ENCODE measurements at regions not wholly inside any gene's neighbourhood (a gene's known extent, or its start where the extent isn't known, plus 50 kb on each side); places are given as distances from the start of the nearest gene placed in this dataset.

- ATAC-seq (no peak), DNase-seq (ENCODE audit: low read depth, low spot score) (no peak)
- Histone ChIP-seq H3K9me3 (ENCODE audit: control insufficient read depth in 1 of 2, insufficient read depth in 1 of 2, low read depth in 1 of 2, low read length in 2 of 2) (no peaks in the 10 kb centered on the region), H3K9ac (ENCODE audit: low read length) (no peak overlapping the region), H3K27ac (ENCODE audit: low read depth, low read length) (no peak overlapping the region), H3K36me3 (ENCODE audit: control insufficient read depth in 1 of 2, insufficient read depth in 2 of 2, low read length in 2 of 2) (no peaks in the 10 kb centered on the region), H3K9me2 (ENCODE audit: insufficient read depth) (no peaks in the 10 kb centered on the region), H2AFZ (ENCODE audit: low read depth, low read length, poor library complexity, severe bottlenecking) (no peak overlapping the region), H4K20me1 (ENCODE audit: insufficient read depth) (no peaks in the 10 kb centered on the region), H3K4me1 (ENCODE audit: control insufficient read depth in 1 of 2, insufficient read depth in 2 of 2, low read length in 2 of 2) (no peaks in the 10 kb centered on the region), H3K4me3 (replicated peaks in 1 of 2; ENCODE audit: low read depth in 1 of 2, low read length in 2 of 2) (no peak overlapping the region), H3K79me2 (ENCODE audit: insufficient read depth, low read length) (no peaks in the 10 kb centered on the region), H3K4me2 (ENCODE audit: low read length) (no peak overlapping the region), H3K27me3 (ENCODE audit: insufficient read depth, low read length) (no peaks in the 10 kb centered on the region)
- ChIA-PET POLR2A (no interaction called here), CTCF (no interaction called here), RAD21 (ENCODE audit: low non-redundant PET in 1 of 2, low total read pairs in 2 of 2, uncharacterized antibody in 2 of 2, unreplicated experiment in 2 of 2) (no interaction called here)
- TF ChIP-seq CTCF (IDR thresholded peaks at IDR 0.05 in 2 of 3, conservative IDR thresholded peaks at IDR 0.05 in 1 of 3; ENCODE audit: borderline replicate concordance in 1 of 3, insufficient read depth in 1 of 3, low read depth in 2 of 3, low read length in 2 of 3): no peak
- no peak for TF ChIP-seq POLR2A (IDR thresholded peaks at IDR 0.05; ENCODE audit: borderline replicate concordance, extremely low read depth, insufficient read depth, insufficient read length)
- BruUV-seq (replicated peaks): no TSS peak
- intact Hi-C loops (cut with micrococcal nuclease): no loop called here
Observed at GRCh38 chr1:195238313-195238712, 1369.9 kb downstream of the KCNT2 start.

- Histone ChIP-seq H3K4me3 (replicated peaks in 1 of 2; ENCODE audit: low read depth in 1 of 2, low read length in 2 of 2) (no peak overlapping the region), H3K9ac (ENCODE audit: low read length) (no peak overlapping the region), H3K27me3 (ENCODE audit: insufficient read depth, low read length) (no peaks in the 10 kb centered on the region), H3K36me3 (ENCODE audit: control insufficient read depth in 1 of 2, insufficient read depth in 2 of 2, low read length in 2 of 2) (no peaks in the 10 kb centered on the region), H3K9me3 (ENCODE audit: control insufficient read depth in 1 of 2, insufficient read depth in 1 of 2, low read depth in 1 of 2, low read length in 2 of 2) (no peaks in the 10 kb centered on the region), H3K27ac (ENCODE audit: low read depth, low read length) (no peak overlapping the region), H3K9me2 (ENCODE audit: insufficient read depth) (no peaks in the 10 kb centered on the region), H3K4me2 (ENCODE audit: low read length) (no peak overlapping the region), H3K4me1 (ENCODE audit: control insufficient read depth in 1 of 2, insufficient read depth in 2 of 2, low read length in 2 of 2) (no peaks in the 10 kb centered on the region), H2AFZ (ENCODE audit: low read depth, low read length, poor library complexity, severe bottlenecking) (no peak overlapping the region), H4K20me1 (ENCODE audit: insufficient read depth) (no peaks in the 10 kb centered on the region), H3K79me2 (ENCODE audit: insufficient read depth, low read length) (no peaks in the 10 kb centered on the region)
- no peak for ATAC-seq
- ChIA-PET RAD21 (ENCODE audit: low non-redundant PET in 1 of 2, low total read pairs in 2 of 2, uncharacterized antibody in 2 of 2, unreplicated experiment in 2 of 2) (no interaction called here), POLR2A (no interaction called here), CTCF (no interaction called here)
- intact Hi-C loops (cut with micrococcal nuclease): no loop called here
- BruUV-seq (replicated peaks): no TSS peak
- no peak for DNase-seq (ENCODE audit: low read depth, low spot score)
- TF ChIP-seq TCF7L2 (IDR thresholded peaks at IDR 0.05; ENCODE audit: borderline replicate concordance, extremely low read depth, insufficient read depth, insufficient read length): no peak
- TF ChIP-seq EZH2 (IDR thresholded peaks at IDR 0.05): no peak
- no peak for TF ChIP-seq ZFX (IDR thresholded peaks at IDR 0.05)
- no peak for TF ChIP-seq YY1 (IDR thresholded peaks at IDR 0.05; ENCODE audit: extremely low read depth, insufficient replicate concordance, low read depth, low read length)
- TF ChIP-seq CTCF (IDR thresholded peaks at IDR 0.05 in 2 of 3, conservative IDR thresholded peaks at IDR 0.05 in 1 of 3; ENCODE audit: borderline replicate concordance in 1 of 3, insufficient read depth in 1 of 3, low read depth in 2 of 3, low read length in 2 of 3): no peak
- TF ChIP-seq MAX (IDR thresholded peaks at IDR 0.05): no peak
- TF ChIP-seq RAD21 (IDR thresholded peaks at IDR 0.05; ENCODE audit: low read depth): no peak
- no peak for TF ChIP-seq ZNF274 (IDR thresholded peaks at IDR 0.05; ENCODE audit: low read depth, low read length)
- no peak for TF ChIP-seq CBX3 (IDR thresholded peaks at IDR 0.05; ENCODE audit: low read depth)
- no peak for TF ChIP-seq ATF3 (IDR thresholded peaks at IDR 0.05)
- TF ChIP-seq ELF1 (IDR thresholded peaks at IDR 0.05; ENCODE audit: borderline replicate concordance, low read depth): no peak
- no peak for TF ChIP-seq SRF (IDR thresholded peaks at IDR 0.05; ENCODE audit: low read depth)
- TF ChIP-seq SIN3A (IDR thresholded peaks at IDR 0.05; ENCODE audit: low read depth): no peak
- no peak for TF ChIP-seq JUND (IDR thresholded peaks at IDR 0.05)
- no peak for TF ChIP-seq POLR2A (IDR thresholded peaks at IDR 0.05; ENCODE audit: borderline replicate concordance, extremely low read depth, insufficient read depth, insufficient read length)
Observed at GRCh38 chr1:195236991-195237889, 1371.0 kb downstream of the KCNT2 start.

All from HCT116 (cell line).